Adrenal gland (tissue), 9 donors: ENCODE measurements at regions not wholly inside any gene's neighbourhood (a gene's known extent, or its start where the extent isn't known, plus 50 kb on each side); places are given as distances from the start of the nearest gene placed in this dataset.
"Not testable (repeated sequence)": the region's sequence is repeated elsewhere in the genome, so short reads cannot be mapped to it uniquely, and the experiment has no call there.

Experiments
- DNase-seq, 7 donors: peaks; one replicate each; pipeline ENCODE4 v3.0.0-alpha.2; 2019 to 2020
- H3K27ac ChIP-seq, 5 donors: fragments of 200-600 bp; sonication (generic) in 4 of 5; 1 replicate in 3 of 5; 2 replicates in 2 of 5; pipeline versions ENCODE4 v1.5.1 to v1.8.0; 2016 to 2020; ENCODE audit warnings: mild to moderate bottlenecking in 1 of 5
- H3K27me3 ChIP-seq: fragments of 200-600 bp; 2 replicates; pipeline ENCODE4 v1.8.0; 2021
- H3K36me3 ChIP-seq, 2 donors: fragments of 200-600 bp; replicated peaks in 1 of 2; 1 replicate in 1 of 2; 2 replicates in 1 of 2; pipeline versions ENCODE4 v1.5.1 to v1.8.0; 2018 to 2022
- H3K4me1 ChIP-seq, 2 donors: fragments of 200-600 bp; replicated peaks in 1 of 2; 1 replicate in 1 of 2; 2 replicates in 1 of 2; pipeline versions ENCODE4 v1.5.1 to v1.8.0; 2018 to 2021
- H3K4me3 ChIP-seq, 4 donors: fragments of 200-600 bp; sonication (generic) in 3 of 4; one replicate each; pipeline ENCODE4 v1.5.1; 2016 to 2018
- H3K9me3 ChIP-seq, 3 donors: fragments of 200-600 bp; sonication (generic) in 1 of 3; replicated peaks in 1 of 3; 1 replicate in 2 of 3; 2 replicates in 1 of 3; pipeline versions ENCODE4 v1.5.1 to v1.8.0; 2016 to 2021
- CTCF ChIP-seq, 6 experiments: fragments of 450-650 bp in 4 of 6; fragments of 200-600 bp in 2 of 6; sonication (generic) in 1 of 6; IDR thresholded peaks; 1 replicate in 5 of 6; 2 replicates in 1 of 6; pipeline versions ENCODE4 v1.5.1 to v1.8.0; 2016 to 2021; ENCODE audit warnings: antibody characterized with exemption in 6 of 6, mild to moderate bottlenecking in 2 of 6, moderate library complexity in 1 of 6
- POLR2A ChIP-seq, 2 donors: fragments of 450-650 bp; IDR thresholded peaks; one replicate each; pipeline ENCODE4 v1.6.1; 2017; ENCODE audit warnings: antibody characterized with exemption in 2 of 2, mild to moderate bottlenecking in 2 of 2, moderate library complexity in 1 of 2
- WGBS, 4 donors: extraction: QIAGEN DNeasy Blood & Tissue Kit in 2 of 4; methylation state at CpG; one replicate each; pipeline versions ENCODE4 v1.1.5 to v1.1.7; 2013 to 2017; 5-methylcytosine and 5-hydroxymethylcytosine counted together
- intact Hi-C, 2 donors: fragments of 100-400 bp; cut with DNase I; formaldehyde crosslinking; loops; one replicate each; pipeline versions ENCODE4 v1.14.1 to v1.15.0; 2022 to 2023
- donor health status: healthy with polysubstance abuse.
- donor health status: Bipolar disorder and iron deficiency.
- donor health status: DM: yes; HTN: yes; CAD: no.
- donor health status: DM: no; HTN: no; CAD: no.
- donor health status: DM: no; HTN: no; CAD: no.

- no peak for DNase-seq
- intact Hi-C loops: no loop called here
- Histone ChIP-seq H3K4me1 (no peaks in the 10 kb centered on the region), H3K4me3 (no peak overlapping the region), H3K27me3 (no peaks in the 10 kb centered on the region), H3K9me3 (no peaks in the 10 kb centered on the region), H3K27ac (no peak overlapping the region), H3K36me3 (no peaks in the 10 kb centered on the region)
- TF ChIP-seq CTCF (IDR thresholded peaks at IDR 0.05): no peak
- TF ChIP-seq POLR2A (IDR thresholded peaks at IDR 0.05): no peak
- 49 to 73% (median 56%) methylated on average over 2 of the region's 2 CpGs for WGBS, 4 donors
Measured at GRCh38 chr2:192419786-192420185, 225.1 kb upstream of the TMEFF2 start.

GRCh38 chr2:192416060-192416459, 221.3 kb upstream of the TMEFF2 start:
- no peaks in the 10 kb centered on the region for H3K4me1 ChIP-seq
- DNase-seq: no peak
- intact Hi-C loops: no loop called here
- TF ChIP-seq POLR2A (IDR thresholded peaks at IDR 0.05): no peak
- TF ChIP-seq CTCF (IDR thresholded peaks at IDR 0.05): no peak
- H3K36me3 ChIP-seq: no peaks in the 10 kb centered on the region
- no peak overlapping the region for H3K4me3 ChIP-seq
- WGBS, 4 donors: 12 to 30% (median 25%) methylated on average over 4 of the region's 4 CpGs
- H3K27ac ChIP-seq: no peak overlapping the region
- no peaks in the 10 kb centered on the region for H3K9me3 ChIP-seq
- no peaks in the 10 kb centered on the region for H3K27me3 ChIP-seq

- no peak for DNase-seq
- Histone ChIP-seq H3K36me3 (no peaks in the 10 kb centered on the region), H3K4me1 (no peaks in the 10 kb centered on the region), H3K9me3 (no peaks in the 10 kb centered on the region), H3K4me3 (no peak overlapping the region), H3K27ac (no peak overlapping the region), H3K27me3 (no peaks in the 10 kb centered on the region)
- TF ChIP-seq CTCF (IDR thresholded peaks at IDR 0.05) (no peak), POLR2A (IDR thresholded peaks at IDR 0.05) (no peak)
- intact Hi-C loops: no loop called here
- 88 to 92% (median 90%) methylated on average over 5 to 18 of the region's 18 CpGs for WGBS, 4 donors
Measured at GRCh38 chr2:192414794-192415193, 220.1 kb upstream of the TMEFF2 start.

- H3K36me3 ChIP-seq: no peaks in the 10 kb centered on the region
- DNase-seq: no peak
- H3K27ac ChIP-seq: no peak overlapping the region
- H3K9me3 ChIP-seq: no peaks in the 10 kb centered on the region
- no peaks in the 10 kb centered on the region for H3K4me1 ChIP-seq
- no peak for TF ChIP-seq CTCF (IDR thresholded peaks at IDR 0.05)
- no peak for TF ChIP-seq POLR2A (IDR thresholded peaks at IDR 0.05)
- H3K27me3 ChIP-seq: no peaks in the 10 kb centered on the region
- 89 to 93% (median 91%) methylated on average over 10 to 13 of the region's 13 CpGs for WGBS, 4 donors
- intact Hi-C loops: no loop called here
- H3K4me3 ChIP-seq: no peak overlapping the region
Measured at GRCh38 chr2:192413812-192414681, 219.3 kb upstream of the TMEFF2 start.

GRCh38 chr2:192412866-192413265, 218.1 kb upstream of the TMEFF2 start:
- H3K4me3 ChIP-seq, H3K27me3 ChIP-seq, H3K36me3 ChIP-seq, H3K9me3 ChIP-seq, H3K4me1 ChIP-seq, H3K27ac ChIP-seq, DNase-seq, intact Hi-C loops: not testable (repeated sequence)
- 82 to 92% (median 85%) methylated on average over 9 to 10 of the region's 10 CpGs for WGBS, 4 donors
